NCI-H460 (cell line): ENCODE measurements at regions not wholly inside any gene's neighbourhood (a gene's known extent, or its start where the extent isn't known, plus 50 kb on each side); places are given as distances from the start of the nearest gene placed in this dataset.
"Not testable (repeated sequence)": the region's sequence is repeated elsewhere in the genome, so short reads cannot be mapped to it uniquely, and the experiment has no call there.

ENCODE experiments used
- DNase-seq: peaks from one replicate; pipeline ENCODE4 v3.0.0-alpha.2; 2016; ENCODE audit warnings: low read depth; ENCODE audit errors: extremely low read depth

DNA sequence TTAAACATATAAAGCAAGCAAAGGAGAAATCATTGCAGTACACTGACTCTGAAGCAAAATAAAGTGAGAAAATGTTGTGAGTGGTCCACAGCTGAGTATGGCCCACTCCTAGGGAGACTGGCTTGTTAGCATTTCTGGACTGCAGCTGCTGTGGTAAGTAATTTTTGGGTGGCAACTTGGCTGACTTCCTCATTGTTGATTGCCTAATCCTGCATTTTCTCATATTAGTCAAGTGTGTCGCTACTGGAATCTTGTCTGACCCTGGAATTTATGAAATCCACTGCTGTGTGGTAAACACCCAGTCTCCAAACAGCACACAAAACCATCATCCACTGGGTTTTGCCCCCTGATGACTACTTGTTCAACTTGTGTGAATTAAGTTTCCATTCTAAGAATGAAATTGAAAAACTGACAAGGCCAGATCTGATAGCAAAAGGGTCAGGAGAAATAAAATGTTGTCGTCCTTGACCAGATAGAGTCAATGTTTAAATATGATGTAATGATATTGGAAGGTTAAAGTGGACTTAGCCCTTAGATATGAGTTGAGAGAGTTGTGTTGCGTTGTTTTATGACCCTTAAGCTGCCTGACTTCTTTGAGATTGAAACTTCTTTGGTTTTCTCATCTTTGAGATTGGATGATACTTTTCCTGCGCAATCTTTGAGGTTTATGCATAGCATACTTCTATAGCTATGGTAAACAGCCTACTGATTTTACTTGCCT lies 106.6 kb upstream of the SEC22B start:
- not testable (repeated sequence) for DNase-seq

DNA sequence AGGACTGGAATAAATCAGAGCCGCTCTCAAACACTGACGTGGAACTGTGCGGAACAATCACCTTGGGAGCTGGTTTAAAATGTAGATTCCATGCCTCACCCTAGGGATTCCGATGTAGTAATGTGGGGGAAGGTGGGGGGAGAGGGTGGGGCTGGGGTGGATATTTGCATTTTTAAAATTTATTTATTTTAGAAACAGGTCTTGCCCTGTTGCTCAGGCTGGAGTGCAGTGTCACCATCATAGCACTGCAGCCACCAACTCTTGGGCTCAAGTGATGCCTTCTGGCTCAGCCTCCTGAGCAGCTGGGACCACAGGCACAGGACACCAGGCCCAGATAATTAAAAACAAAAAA lies 101.9 kb upstream of the SEC22B start:
- DNase-seq = not testable (repeated sequence)

DNA sequence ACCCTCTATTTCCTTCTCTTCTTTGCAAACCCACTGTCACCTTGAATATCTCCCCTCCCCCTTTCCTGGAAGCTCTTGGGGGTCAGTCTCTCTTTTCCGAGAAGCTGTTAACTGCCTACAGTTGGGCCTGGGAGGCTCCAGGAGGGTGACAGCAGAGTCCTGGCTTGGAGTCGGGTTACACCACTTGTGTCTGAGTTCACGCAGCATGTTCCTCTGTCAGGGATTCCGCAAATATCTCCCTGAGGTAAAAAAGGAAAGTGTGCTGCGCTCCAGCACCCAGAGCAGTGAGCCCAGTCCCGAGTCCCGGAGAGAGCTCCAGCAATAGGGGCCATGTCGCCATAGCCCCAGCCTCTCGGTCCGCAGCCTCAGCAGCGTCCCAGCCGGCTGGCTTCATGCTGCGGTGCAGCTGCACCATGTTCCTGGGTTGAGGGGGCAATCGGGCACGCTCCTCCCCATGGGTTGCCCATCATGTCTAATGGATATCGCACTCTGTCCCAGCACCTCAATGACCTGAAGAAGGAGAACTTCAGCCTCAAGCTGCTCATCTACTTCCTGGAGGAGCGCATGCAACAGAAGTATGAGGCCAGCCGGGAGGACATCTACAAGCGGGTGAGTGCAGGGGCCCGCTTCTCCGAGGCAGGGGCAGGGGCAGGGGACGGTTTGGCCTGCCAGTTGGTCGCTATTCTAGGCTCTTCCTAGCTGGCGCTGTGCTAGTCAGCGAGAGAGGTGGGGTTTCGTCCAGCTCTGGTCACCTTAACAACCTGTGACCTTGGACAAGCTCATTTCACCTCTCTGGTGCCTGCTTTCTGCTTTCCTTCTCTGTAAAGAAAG lies 101.3 kb upstream of the SEC22B start:
- not testable (repeated sequence) for DNase-seq

DNA sequence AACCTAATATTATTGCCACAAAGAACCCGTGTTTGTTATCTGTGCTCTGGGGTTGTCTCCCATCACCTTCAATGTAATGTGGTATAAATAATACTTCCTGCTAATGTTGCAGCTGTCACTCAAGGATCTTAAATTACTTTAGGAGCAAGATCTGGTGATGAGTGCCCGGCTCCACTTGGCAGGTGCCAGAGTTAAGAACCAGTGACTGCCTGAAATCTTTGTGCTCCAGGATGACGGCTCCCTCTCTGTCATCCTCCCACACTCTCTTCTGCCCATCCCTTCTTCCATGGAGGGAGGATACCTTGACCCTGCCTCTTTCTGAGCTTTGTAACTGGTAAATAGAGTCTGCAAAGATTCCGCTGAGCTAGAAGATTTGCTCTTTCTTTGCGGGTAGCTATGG lies 100.4 kb upstream of the SEC22B start:
- DNase-seq = not testable (repeated sequence)

GRCh38 chr1:120274438-120274837 lies 98.1 kb upstream of the SEC22B start:
- DNase-seq = not testable (repeated sequence)

DNA sequence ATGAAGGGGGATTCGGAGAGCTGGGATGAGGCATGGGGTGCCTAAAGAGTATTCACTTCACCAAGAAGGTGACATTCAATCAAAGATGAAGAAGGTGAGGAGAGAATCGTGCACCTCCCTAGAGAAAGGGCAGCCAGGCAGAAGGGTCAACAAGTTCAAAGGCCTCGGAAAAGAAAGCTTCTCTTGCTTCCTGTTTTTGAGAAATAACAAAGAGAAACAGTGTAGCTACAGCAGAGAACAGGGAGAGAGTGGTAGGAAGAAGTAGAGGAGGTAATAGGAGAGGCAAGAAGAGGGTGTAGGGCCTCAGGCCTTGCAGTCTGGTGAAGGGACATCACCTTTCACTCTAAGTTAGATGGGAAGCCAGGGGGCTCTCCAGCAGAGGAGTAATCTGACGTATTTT lies 97.0 kb upstream of the SEC22B start:
- DNase-seq = not testable (repeated sequence)

- DNase-seq = not testable (repeated sequence)
Observed at GRCh38 chr1:120272242-120272641, 95.9 kb upstream of the SEC22B start.

DNA sequence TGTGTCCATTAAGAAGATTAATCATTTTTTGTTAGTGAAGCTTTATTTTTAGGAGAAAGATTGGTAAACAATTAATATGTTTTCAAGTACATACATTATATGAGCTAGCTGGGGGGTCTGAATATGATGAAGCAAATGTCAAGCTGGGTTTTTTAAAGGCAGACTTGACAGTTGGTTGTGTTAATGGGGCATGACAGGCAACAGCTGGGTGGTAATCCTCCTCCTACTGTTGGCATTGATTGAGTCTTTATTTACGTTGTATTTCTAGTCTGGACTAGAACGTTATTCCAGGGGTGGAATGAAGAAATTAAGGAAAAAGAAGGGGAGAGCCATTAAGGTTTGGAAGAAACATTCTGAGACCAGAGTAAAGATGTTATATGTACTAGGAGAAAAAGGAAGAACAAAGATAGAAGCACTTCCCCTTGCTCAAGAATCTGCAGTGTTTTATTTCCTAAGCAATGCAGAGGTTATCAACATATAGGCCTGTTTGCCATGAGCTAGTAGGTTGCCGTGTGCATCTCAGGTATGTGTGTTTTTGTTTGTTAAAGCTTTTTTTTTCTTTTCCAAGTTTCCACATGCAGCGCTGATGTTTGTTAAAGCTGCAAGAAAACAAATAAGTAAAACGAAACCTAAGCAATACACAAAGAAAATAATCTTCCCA lies 95.4 kb upstream of the SEC22B start:
- not testable (repeated sequence) for DNase-seq

DNA sequence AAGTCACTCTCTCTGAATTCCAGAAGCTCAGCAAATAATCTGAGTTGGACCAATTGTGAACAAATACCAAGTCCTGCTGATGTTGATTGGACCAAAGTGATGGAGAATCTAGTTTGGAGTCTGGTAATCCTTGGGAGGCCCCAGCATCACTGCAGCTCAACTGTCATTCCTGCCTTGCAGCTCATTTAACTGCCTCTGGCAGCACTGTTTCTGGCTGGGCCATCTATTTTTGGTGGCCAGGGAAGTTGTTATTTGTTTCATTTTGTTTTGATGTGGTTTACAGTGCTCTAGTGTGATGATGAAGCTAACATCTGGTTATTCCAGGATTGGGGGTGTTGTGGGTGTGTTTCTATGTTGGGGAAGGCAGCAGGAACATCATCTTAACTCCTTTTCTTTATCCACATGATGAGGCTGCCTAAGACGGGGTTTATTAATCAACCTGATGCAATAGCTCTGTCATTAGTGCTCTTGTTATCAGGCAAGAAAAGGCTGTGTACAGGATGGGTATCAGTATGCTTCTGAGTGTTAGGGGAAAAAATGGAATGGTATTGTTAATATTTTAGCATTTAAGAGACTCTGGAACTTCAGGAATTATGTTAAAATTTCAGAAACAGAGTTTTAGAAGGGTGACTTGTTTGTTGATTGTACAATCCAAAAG lies 91.7 kb upstream of the SEC22B start:
- DNase-seq = not testable (repeated sequence)

GRCh38 chr1:120264564-120264963 lies 88.2 kb upstream of the SEC22B start:
- DNase-seq = not testable (repeated sequence)

GRCh38 chr1:120262791-120263751 lies 86.8 kb upstream of the SEC22B start:
- not testable (repeated sequence) for DNase-seq

GRCh38 chr1:120257778-120258105 lies 81.4 kb upstream of the SEC22B start:
- DNase-seq = not testable (repeated sequence)

GRCh38 chr1:120257064-120257777 lies 80.9 kb upstream of the SEC22B start:
- not testable (repeated sequence) for DNase-seq

DNA sequence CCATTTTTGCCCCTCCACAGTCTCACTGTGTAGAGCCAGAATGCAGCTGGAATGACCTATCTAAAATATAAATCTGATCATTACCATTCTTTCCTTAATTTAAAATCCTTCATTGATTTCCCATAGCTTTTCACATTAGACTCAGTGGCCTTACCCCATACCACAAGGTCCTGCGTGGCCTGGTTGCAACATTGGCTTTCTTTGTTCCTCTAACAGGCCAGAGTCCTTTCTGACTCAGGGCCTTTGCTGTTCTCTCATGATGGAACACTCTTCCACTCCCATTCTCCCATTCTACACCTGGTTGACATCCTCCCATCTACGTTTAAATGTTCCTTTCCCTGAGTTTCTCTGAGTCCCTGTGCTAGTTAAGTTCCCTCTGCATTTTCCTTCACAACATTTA lies 74.4 kb upstream of the SEC22B start:
- DNase-seq = not testable (repeated sequence)

- DNase-seq = not testable (repeated sequence)
Observed at GRCh38 chr1:120248726-120249427, 72.6 kb upstream of the SEC22B start.

GRCh38 chr1:120248203-120248602 lies 71.9 kb upstream of the SEC22B start:
- DNase-seq = not testable (repeated sequence)

GRCh38 chr1:120243867-120244266 lies 67.5 kb upstream of the SEC22B start:
- not testable (repeated sequence) for DNase-seq

DNA sequence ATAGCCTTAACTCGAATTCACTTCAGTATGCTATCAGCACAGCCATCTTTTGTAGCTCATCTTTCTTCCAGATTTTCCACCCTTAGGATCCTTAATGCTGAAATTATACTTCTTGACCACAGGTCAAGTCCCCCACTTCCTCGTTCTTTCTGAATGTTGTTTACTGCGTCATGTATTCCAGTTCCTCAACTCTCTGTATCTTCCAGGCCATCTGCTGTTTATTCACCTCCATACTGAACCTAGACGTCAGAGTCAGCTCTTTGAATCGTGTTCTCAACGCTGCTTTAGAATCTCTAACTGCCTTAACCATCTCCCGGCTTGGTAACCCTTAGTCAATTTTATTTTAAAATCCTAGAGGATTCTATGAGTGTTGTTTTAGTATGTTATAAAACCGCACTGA lies 66.3 kb upstream of the SEC22B start:
- DNase-seq = not testable (repeated sequence)

- DNase-seq = not testable (repeated sequence)
Observed at GRCh38 chr1:120241868-120242267, 65.5 kb upstream of the SEC22B start.
